ENCODE measurements at regions not wholly inside any gene's neighbourhood (a gene's known extent, or its start where the extent isn't known, plus 50 kb on each side); places are given as distances from the start of the nearest gene placed in this dataset.

- Mint-ChIP-seq H3K4me1 (peaks cover 33% of the 10 kb centered on the region), H3K36me3 (ENCODE audit: low read depth) (peaks cover 3% of the 10 kb centered on the region), H3K27me3 (ENCODE audit: low read depth, poor library complexity) (peaks cover 4% of the 10 kb centered on the region), H3K4me3 (no peak overlapping the region), H3K27ac (peak overlapping the region; percentile 30), H3K9me3 (peaks cover 19% of the 10 kb centered on the region)
- TF ChIP-seq CTCF (IDR thresholded peaks at IDR 0.05): no peak
- no peak for DNase-seq
Measured at GRCh38 chr2:16479721-16480120, 185.9 kb downstream of the CYRIA start.

DNA sequence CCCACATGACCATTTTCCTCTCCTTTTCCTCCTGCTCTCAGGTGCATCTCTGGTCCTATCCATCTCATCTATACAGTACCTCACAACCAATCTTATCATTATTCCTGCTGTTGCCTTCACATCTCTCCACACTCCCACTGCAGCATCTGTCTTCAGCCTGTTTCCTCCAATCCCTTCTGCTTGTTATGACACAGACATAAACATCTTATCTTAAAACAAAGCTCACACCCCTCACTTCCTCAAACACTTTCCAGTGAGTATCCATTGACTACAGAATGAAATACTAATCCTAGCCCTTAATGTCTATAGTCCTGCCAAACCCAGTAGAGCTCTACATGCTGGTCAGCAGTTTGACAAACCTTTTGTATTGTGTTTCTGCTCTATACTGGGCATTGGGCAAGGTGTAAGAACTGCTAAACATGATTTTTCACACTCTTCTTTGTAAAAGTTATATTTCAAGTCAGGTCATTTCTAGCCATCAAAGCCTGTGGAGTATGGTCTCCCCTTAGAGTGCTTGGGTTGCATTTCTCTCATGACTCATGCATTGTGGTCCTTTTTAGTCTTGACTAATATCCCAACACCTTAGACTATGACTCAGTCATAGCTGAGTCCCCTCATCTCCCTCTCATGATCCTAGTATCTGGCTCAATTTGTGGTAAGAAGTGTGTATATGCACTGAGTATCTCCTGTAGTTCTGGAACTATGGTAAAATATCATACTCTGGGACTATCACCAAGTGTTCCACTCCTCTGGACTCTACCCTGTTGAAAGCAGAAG, 187.0 kb downstream of the CYRIA start:
- TF ChIP-seq CTCF (IDR thresholded peaks at IDR 0.05): no peak
- H3K27ac Mint-ChIP-seq: no peak overlapping the region
- no peak for DNase-seq
- peaks cover 4% of the 10 kb centered on the region for H3K27me3 Mint-ChIP-seq (ENCODE audit: low read depth, poor library complexity)
- H3K36me3 Mint-ChIP-seq (ENCODE audit: low read depth): no peaks in the 10 kb centered on the region
- peaks cover 33% of the 10 kb centered on the region for H3K4me1 Mint-ChIP-seq
- H3K9me3 Mint-ChIP-seq: peaks cover 15% of the 10 kb centered on the region
- H3K4me3 Mint-ChIP-seq: no peak overlapping the region

- Mint-ChIP-seq H3K4me3 (no peak overlapping the region), H3K36me3 (ENCODE audit: low read depth) (no peaks in the 10 kb centered on the region), H3K27ac (no peak overlapping the region), H3K4me1 (peaks cover 33% of the 10 kb centered on the region), H3K9me3 (peaks cover 12% of the 10 kb centered on the region), H3K27me3 (ENCODE audit: low read depth, poor library complexity) (peaks cover 4% of the 10 kb centered on the region)
- TF ChIP-seq CTCF (IDR thresholded peaks at IDR 0.05): no peak
- DNase-seq: no peak
Measured at GRCh38 chr2:16477648-16478047, 188.0 kb downstream of the CYRIA start.

DNA sequence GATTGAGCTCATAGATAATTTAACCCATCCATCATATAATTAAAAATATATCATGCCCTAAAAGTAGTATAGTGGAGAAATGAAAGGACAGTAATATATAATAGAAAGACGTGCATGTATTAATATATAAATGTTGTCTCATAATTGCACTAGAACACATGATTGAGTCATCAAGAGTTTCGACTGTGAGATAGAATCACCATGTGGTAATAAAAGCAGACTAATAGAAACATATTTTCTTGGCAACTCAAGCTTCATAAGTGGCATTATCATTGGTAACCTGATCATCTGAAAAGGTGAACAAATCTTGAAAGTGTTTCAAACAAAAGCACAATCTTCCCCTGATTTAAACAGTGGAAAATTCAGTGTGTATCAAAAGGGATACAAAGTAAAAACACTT, 188.8 kb downstream of the CYRIA start:
- DNase-seq: no peak
- no peak overlapping the region for H3K27ac Mint-ChIP-seq
- no peak for TF ChIP-seq CTCF (IDR thresholded peaks at IDR 0.05)

DNA sequence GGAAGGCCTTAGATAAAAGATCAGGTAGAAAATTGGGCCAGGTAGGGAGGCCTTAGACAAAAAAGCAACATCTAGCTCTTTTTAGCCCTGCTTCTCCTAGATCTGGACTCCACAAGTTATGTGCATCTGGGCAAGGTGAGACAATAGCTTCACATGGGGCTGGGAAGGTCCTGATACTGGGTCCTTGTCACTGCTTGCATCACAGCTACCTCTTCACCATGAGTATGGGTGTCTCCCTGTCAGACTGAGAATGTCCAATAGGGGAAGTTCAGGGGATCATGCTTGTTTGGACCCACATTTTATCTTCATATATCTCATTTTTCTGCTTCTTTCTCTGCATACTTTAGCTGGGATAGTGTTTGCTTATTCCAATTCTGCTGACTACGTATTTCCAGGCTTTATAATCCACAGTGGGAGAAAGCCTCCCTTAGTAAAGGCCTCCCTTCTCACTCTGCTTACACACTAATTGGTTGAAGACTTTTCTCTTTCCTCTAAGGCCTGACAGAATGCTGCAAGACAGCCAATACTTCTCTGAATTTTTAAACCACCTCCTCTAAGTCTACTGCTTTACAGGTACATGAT, 189.6 kb downstream of the CYRIA start:
- Mint-ChIP-seq H3K9me3 (peaks cover 11% of the 10 kb centered on the region), H3K36me3 (ENCODE audit: low read depth) (no peaks in the 10 kb centered on the region), H3K4me3 (no peak overlapping the region), H3K27ac (no peak overlapping the region), H3K27me3 (ENCODE audit: low read depth, poor library complexity) (peaks cover 4% of the 10 kb centered on the region), H3K4me1 (peaks cover 40% of the 10 kb centered on the region)
- TF ChIP-seq CTCF (IDR thresholded peaks at IDR 0.05): no peak
- DNase-seq: no peak

More for the DNA sequence above, 188.8 kb downstream of the CYRIA start:
- Mint-ChIP-seq H3K9me3 (peaks cover 12% of the 10 kb centered on the region), H3K27me3 (ENCODE audit: low read depth, poor library complexity) (peaks cover 4% of the 10 kb centered on the region), H3K4me3 (no peak overlapping the region), H3K4me1 (peaks cover 33% of the 10 kb centered on the region), H3K36me3 (ENCODE audit: low read depth) (no peaks in the 10 kb centered on the region)

- no peaks in the 10 kb centered on the region for H3K27me3 Mint-ChIP-seq (ENCODE audit: low read depth, poor library complexity)
- no peaks in the 10 kb centered on the region for H3K36me3 Mint-ChIP-seq (ENCODE audit: low read depth)
- no peak overlapping the region for H3K27ac Mint-ChIP-seq
- no peak for DNase-seq
- peaks cover 7% of the 10 kb centered on the region for H3K9me3 Mint-ChIP-seq
- no peak overlapping the region for H3K4me3 Mint-ChIP-seq
- no peak for TF ChIP-seq CTCF (IDR thresholded peaks at IDR 0.05)
- peaks cover 40% of the 10 kb centered on the region for H3K4me1 Mint-ChIP-seq
Measured at GRCh38 chr2:16475586-16475985, 190.0 kb downstream of the CYRIA start.

Data from nephron progenitor cell (in vitro differentiated cells).